Tibial nerve (tissue), 3 donors: ENCODE measurements at regions not wholly inside any gene's neighbourhood (a gene's known extent, or its start where the extent isn't known, plus 50 kb on each side); places are given as distances from the start of the nearest gene placed in this dataset.

ENCODE experiments used
- POLR2A ChIP-seq, 2 donors: fragments of 450-650 bp; IDR thresholded peaks; one replicate each; pipeline ENCODE4 v1.6.1; 2017; ENCODE audit warnings: antibody characterized with exemption in 2 of 2, mild to moderate bottlenecking in 2 of 2, moderate library complexity in 2 of 2
- TF ChIP-seq, protein P1 (sequence below), 5 experiments: fragments of 200-600 bp in 3 of 5; fragments of 450-650 bp in 2 of 5; sonication (generic) in 3 of 5; IDR thresholded peaks; one replicate each; pipeline ENCODE4 v1.5.1; 2016 to 2019; ENCODE audit warnings: antibody characterized with exemption in 5 of 5, mild to moderate bottlenecking in 3 of 5, moderate library complexity in 2 of 5

DNA sequence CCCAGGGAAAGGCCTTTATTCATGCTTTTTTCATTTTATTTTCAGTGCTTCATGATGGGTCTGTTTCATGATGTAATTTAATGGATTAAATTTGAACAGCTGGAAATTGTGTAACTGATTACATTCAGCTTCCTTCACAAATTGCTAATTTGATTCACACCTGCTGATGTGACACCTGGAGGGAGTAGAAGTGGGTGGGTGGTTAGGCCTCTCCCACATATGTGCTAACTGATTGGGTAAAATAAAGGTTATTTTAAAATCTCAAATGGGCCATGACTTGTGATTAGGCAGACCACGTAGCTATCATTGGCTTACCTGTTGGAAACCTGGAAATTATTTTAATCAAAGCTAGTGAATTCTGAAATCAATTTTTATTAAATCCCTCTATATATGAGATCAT lies 142.1 kb downstream of the GXYLT1 start:
- no peak for TF ChIP-seq POLR2A (IDR thresholded peaks at IDR 0.05)
- TF ChIP-seq, protein P1, sequence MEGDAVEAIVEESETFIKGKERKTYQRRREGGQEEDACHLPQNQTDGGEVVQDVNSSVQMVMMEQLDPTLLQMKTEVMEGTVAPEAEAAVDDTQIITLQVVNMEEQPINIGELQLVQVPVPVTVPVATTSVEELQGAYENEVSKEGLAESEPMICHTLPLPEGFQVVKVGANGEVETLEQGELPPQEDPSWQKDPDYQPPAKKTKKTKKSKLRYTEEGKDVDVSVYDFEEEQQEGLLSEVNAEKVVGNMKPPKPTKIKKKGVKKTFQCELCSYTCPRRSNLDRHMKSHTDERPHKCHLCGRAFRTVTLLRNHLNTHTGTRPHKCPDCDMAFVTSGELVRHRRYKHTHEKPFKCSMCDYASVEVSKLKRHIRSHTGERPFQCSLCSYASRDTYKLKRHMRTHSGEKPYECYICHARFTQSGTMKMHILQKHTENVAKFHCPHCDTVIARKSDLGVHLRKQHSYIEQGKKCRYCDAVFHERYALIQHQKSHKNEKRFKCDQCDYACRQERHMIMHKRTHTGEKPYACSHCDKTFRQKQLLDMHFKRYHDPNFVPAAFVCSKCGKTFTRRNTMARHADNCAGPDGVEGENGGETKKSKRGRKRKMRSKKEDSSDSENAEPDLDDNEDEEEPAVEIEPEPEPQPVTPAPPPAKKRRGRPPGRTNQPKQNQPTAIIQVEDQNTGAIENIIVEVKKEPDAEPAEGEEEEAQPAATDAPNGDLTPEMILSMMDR (IDR thresholded peaks at IDR 0.05) = no peak
